Epidermal melanocyte (primary cell): ENCODE measurements at regions not wholly inside any gene's neighbourhood (a gene's known extent, or its start where the extent isn't known, plus 50 kb on each side); places are given as distances from the start of the nearest gene placed in this dataset.
"Not testable (repeated sequence)": the region's sequence is repeated elsewhere in the genome, so short reads cannot be mapped to it uniquely, and the experiment has no call there.

Experiments
- DNase-seq: peaks from one replicate; pipeline ENCODE4 v3.0.0; 2011; ENCODE audit warnings: low spot score; ENCODE audit not compliant: insufficient read length

- no peak for DNase-seq
These were observed 102.2 kb upstream of the STC2 start for GRCh38 chr5:173430394-173430793.

- no peak for DNase-seq
These were observed 101.4 kb upstream of the STC2 start for GRCh38 chr5:173429489-173430150.

GRCh38 chr5:173423452-173424117 is 95.4 kb upstream of the STC2 start:
- no peak for DNase-seq

GRCh38 chr5:173420108-173420507 is 91.9 kb upstream of the STC2 start:
- peak; percentile 50 for DNase-seq

- DNase-seq, result no peak
These were observed 85.3 kb upstream of the STC2 start for GRCh38 chr5:173413471-173413982.

- no peak for DNase-seq
These were observed 84.4 kb upstream of the STC2 start for GRCh38 chr5:173412566-173412965.

- DNase-seq, result no peak
These were observed 83.8 kb upstream of the STC2 start for GRCh38 chr5:173411791-173412555.

GRCh38 chr5:173410459-173411233 is 82.4 kb upstream of the STC2 start:
- no peak for DNase-seq

GRCh38 chr5:173408946-173409345 is 80.7 kb upstream of the STC2 start:
- no peak for DNase-seq

GRCh38 chr5:173399851-173400250 is 71.6 kb upstream of the STC2 start:
- DNase-seq, result no peak

GRCh38 chr5:173397516-173397915 is 69.3 kb upstream of the STC2 start:
- no peak for DNase-seq

GRCh38 chr5:173396311-173396993 is 68.2 kb upstream of the STC2 start:
- no peak for DNase-seq

GRCh38 chr5:173395933-173396308 is 67.7 kb upstream of the STC2 start:
- DNase-seq, result no peak

- no peak for DNase-seq
These were observed 67.2 kb upstream of the STC2 start for GRCh38 chr5:173395257-173395932.

GRCh38 chr5:173394701-173395100 is 66.5 kb upstream of the STC2 start:
- no peak for DNase-seq

- no peak for DNase-seq
These were observed 64.0 kb upstream of the STC2 start for GRCh38 chr5:173392172-173392571.

GRCh38 chr5:173391031-173391430 is 62.8 kb upstream of the STC2 start:
- no peak for DNase-seq

GRCh38 chr5:173387293-173387692 is 59.1 kb upstream of the STC2 start:
- DNase-seq, result not testable (repeated sequence)

- DNase-seq, result no peak
These were observed 57.7 kb upstream of the STC2 start for GRCh38 chr5:173385832-173386360.

- DNase-seq, result no peak
These were observed 55.5 kb upstream of the STC2 start for GRCh38 chr5:173383711-173384110.
